ENCODE measurements at regions not wholly inside any gene's neighbourhood (a gene's known extent, or its start where the extent isn't known, plus 50 kb on each side); places are given as distances from the start of the nearest gene placed in this dataset.

DNA sequence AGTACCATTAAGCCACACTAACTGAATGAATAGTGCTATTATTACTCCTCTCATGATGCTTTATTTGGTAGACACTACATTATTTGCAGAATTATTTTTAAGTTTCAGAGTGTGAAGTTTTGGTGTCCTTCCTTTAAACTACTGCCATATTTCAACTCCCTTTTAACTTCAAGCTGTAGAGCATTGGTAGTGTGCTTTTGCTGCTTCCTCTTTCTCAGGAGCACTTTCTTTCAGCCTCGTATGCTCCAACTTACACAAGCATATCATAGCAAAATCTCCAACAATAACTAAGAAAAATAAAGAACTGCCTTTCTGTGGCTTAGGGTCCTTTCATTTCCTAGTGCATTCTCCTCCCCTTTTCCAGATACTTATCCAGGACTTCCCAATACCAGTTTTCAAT lies 476.4 kb upstream of the AGTR1 start:
- intact Hi-C loops (cut with micrococcal nuclease; ENCODE audit: unreplicated experiment): no loop called here
- no peaks in the 10 kb centered on the region for H3K4me1 ChIP-seq (ENCODE audit: control insufficient read depth, insufficient read depth, low read length)
- no peak overlapping the region for H3K27ac ChIP-seq (ENCODE audit: low read length)
- BruUV-seq (replicated peaks): no TSS peak
- no peaks in the 10 kb centered on the region for H3K9me3 ChIP-seq (ENCODE audit: control insufficient read depth, insufficient read depth, low read depth, low read length)
- CTCF ChIA-PET: no interaction called here
- in situ Hi-C loops (cut with HindIII; ENCODE audit: low pct_unique_long_range_greater_than_20kb, low sequenced_read_pairs): no loop called here
- POLR2A ChIA-PET: no interaction called here
- DNase-seq (ENCODE audit: low read depth, low spot score) (no peak), ATAC-seq (no peak)
- TF ChIP-seq SIN3A (IDR thresholded peaks at IDR 0.05; ENCODE audit: borderline replicate concordance, insufficient read depth, low read depth, low read length) (no peak), POLR2AphosphoS5 (IDR thresholded peaks at IDR 0.05; ENCODE audit: low read depth, low read length) (no peak), REST (IDR thresholded peaks at IDR 0.05; ENCODE audit: insufficient read depth in 1 of 2, low read depth in 2 of 2, low read length in 1 of 2) (no peak), TCF7L2 (IDR thresholded peaks at IDR 0.05; ENCODE audit: low read depth, low read length) (no peak)
- TF ChIP-seq, protein P1, sequence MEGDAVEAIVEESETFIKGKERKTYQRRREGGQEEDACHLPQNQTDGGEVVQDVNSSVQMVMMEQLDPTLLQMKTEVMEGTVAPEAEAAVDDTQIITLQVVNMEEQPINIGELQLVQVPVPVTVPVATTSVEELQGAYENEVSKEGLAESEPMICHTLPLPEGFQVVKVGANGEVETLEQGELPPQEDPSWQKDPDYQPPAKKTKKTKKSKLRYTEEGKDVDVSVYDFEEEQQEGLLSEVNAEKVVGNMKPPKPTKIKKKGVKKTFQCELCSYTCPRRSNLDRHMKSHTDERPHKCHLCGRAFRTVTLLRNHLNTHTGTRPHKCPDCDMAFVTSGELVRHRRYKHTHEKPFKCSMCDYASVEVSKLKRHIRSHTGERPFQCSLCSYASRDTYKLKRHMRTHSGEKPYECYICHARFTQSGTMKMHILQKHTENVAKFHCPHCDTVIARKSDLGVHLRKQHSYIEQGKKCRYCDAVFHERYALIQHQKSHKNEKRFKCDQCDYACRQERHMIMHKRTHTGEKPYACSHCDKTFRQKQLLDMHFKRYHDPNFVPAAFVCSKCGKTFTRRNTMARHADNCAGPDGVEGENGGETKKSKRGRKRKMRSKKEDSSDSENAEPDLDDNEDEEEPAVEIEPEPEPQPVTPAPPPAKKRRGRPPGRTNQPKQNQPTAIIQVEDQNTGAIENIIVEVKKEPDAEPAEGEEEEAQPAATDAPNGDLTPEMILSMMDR (IDR thresholded peaks at IDR 0.05): no peak
- H3K36me3 ChIP-seq (ENCODE audit: control insufficient read depth, insufficient read depth, low read length): no peaks in the 10 kb centered on the region
- no peak overlapping the region for H3K4me3 ChIP-seq (ENCODE audit: low read depth in 2 of 2, low read length in 2 of 2)
- no peaks in the 10 kb centered on the region for H3K27me3 ChIP-seq (ENCODE audit: control insufficient read depth, insufficient read depth, low read length)

DNA sequence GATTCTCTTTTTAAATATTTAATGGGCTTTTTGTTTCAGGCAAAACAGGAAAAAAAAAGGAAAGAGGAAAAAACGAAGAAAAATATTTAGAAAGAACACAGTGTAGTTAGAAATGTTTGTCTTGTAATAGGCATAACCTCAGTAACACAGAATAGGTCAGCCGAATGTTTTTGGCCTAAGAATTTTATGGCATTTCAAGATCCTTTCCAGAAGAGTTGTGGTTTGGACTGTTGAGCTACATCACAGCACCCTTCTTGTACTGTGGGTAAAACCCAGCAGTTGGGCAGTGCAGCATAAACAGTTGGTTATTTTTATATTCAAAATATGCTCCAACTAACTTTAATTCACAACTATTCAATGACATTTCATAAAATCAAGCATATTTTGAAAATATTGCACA lies 474.4 kb upstream of the AGTR1 start:
- in situ Hi-C loops (cut with HindIII; ENCODE audit: low pct_unique_long_range_greater_than_20kb, low sequenced_read_pairs) (no loop called here), intact Hi-C loops (cut with micrococcal nuclease; ENCODE audit: unreplicated experiment) (no loop called here)
- Histone ChIP-seq H3K36me3 (ENCODE audit: control insufficient read depth, insufficient read depth, low read length) (no peaks in the 10 kb centered on the region), H3K27me3 (ENCODE audit: control insufficient read depth, insufficient read depth, low read length) (no peaks in the 10 kb centered on the region), H3K9me3 (ENCODE audit: control insufficient read depth, insufficient read depth, low read depth, low read length) (no peaks in the 10 kb centered on the region), H3K4me3 (ENCODE audit: low read depth in 2 of 2, low read length in 2 of 2) (no peak overlapping the region), H3K4me1 (ENCODE audit: control insufficient read depth, insufficient read depth, low read length) (no peaks in the 10 kb centered on the region), H3K27ac (ENCODE audit: low read length) (no peak overlapping the region)
- no TSS peak for BruUV-seq (replicated peaks)
- ATAC-seq (no peak), DNase-seq (ENCODE audit: low read depth, low spot score) (no peak)
- ChIA-PET POLR2A (no interaction called here), CTCF (no interaction called here)
- TF ChIP-seq TCF7L2 (IDR thresholded peaks at IDR 0.05; ENCODE audit: low read depth, low read length) (no peak), POLR2AphosphoS5 (IDR thresholded peaks at IDR 0.05; ENCODE audit: low read depth, low read length) (no peak), REST (IDR thresholded peaks at IDR 0.05; ENCODE audit: insufficient read depth in 1 of 2, low read depth in 2 of 2, low read length in 1 of 2) (no peak), SIN3A (IDR thresholded peaks at IDR 0.05; ENCODE audit: borderline replicate concordance, insufficient read depth, low read depth, low read length) (no peak)
- TF ChIP-seq, protein P1 (IDR thresholded peaks at IDR 0.05): no peak

Measured in Panc1 (cell line).